ENCODE measurements at regions not wholly inside any gene's neighbourhood (a gene's known extent, or its start where the extent isn't known, plus 50 kb on each side); places are given as distances from the start of the nearest gene placed in this dataset.

DNA sequence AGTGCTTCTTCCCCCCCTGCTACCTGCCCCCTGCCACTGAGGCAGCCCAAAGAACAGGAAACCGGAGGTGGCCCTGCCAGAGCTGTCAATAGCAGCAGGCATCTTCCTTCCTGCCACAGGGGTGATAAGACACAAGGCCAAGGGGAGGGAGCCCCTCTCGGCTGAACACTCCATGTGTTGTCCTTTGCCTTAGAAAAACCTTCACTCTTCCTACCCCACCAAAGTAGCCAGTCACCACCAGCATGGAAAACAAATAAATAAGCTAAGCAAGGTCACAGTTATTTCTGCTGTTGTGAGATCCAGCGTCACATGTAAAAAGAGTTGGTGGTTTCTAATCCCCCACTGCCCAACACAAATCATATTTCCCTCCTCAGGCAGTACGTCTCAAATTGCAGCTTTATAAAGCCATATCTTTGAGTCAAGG lies 104.8 kb upstream of the DPT start (continued):
- TF ChIP-seq, protein P1, sequence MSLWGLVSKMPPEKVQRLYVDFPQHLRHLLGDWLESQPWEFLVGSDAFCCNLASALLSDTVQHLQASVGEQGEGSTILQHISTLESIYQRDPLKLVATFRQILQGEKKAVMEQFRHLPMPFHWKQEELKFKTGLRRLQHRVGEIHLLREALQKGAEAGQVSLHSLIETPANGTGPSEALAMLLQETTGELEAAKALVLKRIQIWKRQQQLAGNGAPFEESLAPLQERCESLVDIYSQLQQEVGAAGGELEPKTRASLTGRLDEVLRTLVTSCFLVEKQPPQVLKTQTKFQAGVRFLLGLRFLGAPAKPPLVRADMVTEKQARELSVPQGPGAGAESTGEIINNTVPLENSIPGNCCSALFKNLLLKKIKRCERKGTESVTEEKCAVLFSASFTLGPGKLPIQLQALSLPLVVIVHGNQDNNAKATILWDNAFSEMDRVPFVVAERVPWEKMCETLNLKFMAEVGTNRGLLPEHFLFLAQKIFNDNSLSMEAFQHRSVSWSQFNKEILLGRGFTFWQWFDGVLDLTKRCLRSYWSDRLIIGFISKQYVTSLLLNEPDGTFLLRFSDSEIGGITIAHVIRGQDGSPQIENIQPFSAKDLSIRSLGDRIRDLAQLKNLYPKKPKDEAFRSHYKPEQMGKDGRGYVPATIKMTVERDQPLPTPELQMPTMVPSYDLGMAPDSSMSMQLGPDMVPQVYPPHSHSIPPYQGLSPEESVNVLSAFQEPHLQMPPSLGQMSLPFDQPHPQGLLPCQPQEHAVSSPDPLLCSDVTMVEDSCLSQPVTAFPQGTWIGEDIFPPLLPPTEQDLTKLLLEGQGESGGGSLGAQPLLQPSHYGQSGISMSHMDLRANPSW (CRISPR knock-in tag; conservative IDR thresholded peaks at IDR 0.05; ENCODE audit: low read depth): no peak
- TF ChIP-seq NFE2L1 (CRISPR knock-in tag; IDR thresholded peaks at IDR 0.05): no peak
- TF ChIP-seq, protein P2, sequence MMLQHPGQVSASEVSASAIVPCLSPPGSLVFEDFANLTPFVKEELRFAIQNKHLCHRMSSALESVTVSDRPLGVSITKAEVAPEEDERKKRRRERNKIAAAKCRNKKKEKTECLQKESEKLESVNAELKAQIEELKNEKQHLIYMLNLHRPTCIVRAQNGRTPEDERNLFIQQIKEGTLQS (CRISPR knock-in tag; conservative IDR thresholded peaks at IDR 0.05): no peak
- no peak for TF ChIP-seq NFYB (CRISPR knock-in tag; conservative IDR thresholded peaks at IDR 0.05; ENCODE audit: low read depth)
- no peak for TF ChIP-seq ZNF317 (CRISPR knock-in tag; IDR thresholded peaks at IDR 0.05; ENCODE audit: borderline replicate concordance, low read depth)
- TF ChIP-seq, protein P3, sequence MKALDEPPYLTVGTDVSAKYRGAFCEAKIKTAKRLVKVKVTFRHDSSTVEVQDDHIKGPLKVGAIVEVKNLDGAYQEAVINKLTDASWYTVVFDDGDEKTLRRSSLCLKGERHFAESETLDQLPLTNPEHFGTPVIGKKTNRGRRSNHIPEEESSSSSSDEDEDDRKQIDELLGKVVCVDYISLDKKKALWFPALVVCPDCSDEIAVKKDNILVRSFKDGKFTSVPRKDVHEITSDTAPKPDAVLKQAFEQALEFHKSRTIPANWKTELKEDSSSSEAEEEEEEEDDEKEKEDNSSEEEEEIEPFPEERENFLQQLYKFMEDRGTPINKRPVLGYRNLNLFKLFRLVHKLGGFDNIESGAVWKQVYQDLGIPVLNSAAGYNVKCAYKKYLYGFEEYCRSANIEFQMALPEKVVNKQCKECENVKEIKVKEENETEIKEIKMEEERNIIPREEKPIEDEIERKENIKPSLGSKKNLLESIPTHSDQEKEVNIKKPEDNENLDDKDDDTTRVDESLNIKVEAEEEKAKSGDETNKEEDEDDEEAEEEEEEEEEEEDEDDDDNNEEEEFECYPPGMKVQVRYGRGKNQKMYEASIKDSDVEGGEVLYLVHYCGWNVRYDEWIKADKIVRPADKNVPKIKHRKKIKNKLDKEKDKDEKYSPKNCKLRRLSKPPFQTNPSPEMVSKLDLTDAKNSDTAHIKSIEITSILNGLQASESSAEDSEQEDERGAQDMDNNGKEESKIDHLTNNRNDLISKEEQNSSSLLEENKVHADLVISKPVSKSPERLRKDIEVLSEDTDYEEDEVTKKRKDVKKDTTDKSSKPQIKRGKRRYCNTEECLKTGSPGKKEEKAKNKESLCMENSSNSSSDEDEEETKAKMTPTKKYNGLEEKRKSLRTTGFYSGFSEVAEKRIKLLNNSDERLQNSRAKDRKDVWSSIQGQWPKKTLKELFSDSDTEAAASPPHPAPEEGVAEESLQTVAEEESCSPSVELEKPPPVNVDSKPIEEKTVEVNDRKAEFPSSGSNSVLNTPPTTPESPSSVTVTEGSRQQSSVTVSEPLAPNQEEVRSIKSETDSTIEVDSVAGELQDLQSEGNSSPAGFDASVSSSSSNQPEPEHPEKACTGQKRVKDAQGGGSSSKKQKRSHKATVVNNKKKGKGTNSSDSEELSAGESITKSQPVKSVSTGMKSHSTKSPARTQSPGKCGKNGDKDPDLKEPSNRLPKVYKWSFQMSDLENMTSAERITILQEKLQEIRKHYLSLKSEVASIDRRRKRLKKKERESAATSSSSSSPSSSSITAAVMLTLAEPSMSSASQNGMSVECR (CRISPR knock-in tag; IDR thresholded peaks at IDR 0.05; ENCODE audit: borderline replicate concordance): no peak
- no peak for TF ChIP-seq MYBL2 (CRISPR knock-in tag; IDR thresholded peaks at IDR 0.05)
- TF ChIP-seq, protein P4, sequence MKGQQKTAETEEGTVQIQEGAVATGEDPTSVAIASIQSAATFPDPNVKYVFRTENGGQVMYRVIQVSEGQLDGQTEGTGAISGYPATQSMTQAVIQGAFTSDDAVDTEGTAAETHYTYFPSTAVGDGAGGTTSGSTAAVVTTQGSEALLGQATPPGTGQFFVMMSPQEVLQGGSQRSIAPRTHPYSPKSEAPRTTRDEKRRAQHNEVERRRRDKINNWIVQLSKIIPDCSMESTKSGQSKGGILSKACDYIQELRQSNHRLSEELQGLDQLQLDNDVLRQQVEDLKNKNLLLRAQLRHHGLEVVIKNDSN (CRISPR knock-in tag; IDR thresholded peaks at IDR 0.05): no peak
- TF ChIP-seq, protein P5, sequence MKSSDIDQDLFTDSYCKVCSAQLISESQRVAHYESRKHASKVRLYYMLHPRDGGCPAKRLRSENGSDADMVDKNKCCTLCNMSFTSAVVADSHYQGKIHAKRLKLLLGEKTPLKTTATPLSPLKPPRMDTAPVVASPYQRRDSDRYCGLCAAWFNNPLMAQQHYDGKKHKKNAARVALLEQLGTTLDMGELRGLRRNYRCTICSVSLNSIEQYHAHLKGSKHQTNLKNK (CRISPR knock-in tag; IDR thresholded peaks at IDR 0.05): no peak
- no peak for TF ChIP-seq TP53 (CRISPR knock-in tag; IDR thresholded peaks at IDR 0.05)
- TF ChIP-seq MXD4 (CRISPR knock-in tag; IDR thresholded peaks at IDR 0.05; ENCODE audit: borderline replicate concordance): no peak

DNA sequence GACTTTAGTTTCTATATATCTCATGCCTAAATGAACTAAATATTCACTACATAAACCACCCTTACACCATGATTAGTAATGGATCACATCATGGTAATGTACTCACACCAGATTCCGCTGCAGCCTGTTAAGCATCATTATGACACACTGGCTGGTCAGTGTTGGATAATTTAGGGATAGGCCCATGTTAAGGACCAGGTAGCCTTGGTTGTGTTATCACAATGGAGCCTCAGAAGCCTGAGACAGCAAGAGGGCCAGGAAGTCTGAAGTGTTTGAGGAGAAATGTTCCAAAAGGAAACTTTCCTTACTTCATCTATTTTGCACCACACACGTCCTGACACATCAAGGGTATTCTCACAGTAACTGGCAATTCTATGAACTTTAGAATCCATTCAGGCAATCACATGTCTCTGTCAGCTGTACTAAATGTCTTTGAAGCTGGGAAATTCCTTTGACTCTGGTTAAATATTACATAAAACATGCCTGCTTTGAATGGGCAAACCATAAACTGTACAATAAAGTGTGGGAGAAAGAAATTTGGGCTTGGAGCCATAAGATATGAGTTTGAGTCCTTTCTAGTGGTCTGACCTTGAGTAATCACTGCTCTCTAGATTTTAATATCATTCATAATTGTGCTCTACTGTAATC lies 105.3 kb upstream of the DPT start:
- POLR2A ChIA-PET: no interaction called here
- Mint-ChIP-seq H3K4me3 (no peak overlapping the region), H3K27me3 (ENCODE audit: low read depth) (no peaks in the 10 kb centered on the region), H3K4me1 (peaks cover 26% of the 10 kb centered on the region), H3K36me3 (peaks cover 5% of the 10 kb centered on the region), H3K9me3 (peaks cover 16% of the 10 kb centered on the region), H3K27ac (no peak overlapping the region)
- no peak for DNase-seq (ENCODE audit: low spot score)
- CTCF ChIA-PET: no interaction called here
- TF ChIP-seq, protein P6, sequence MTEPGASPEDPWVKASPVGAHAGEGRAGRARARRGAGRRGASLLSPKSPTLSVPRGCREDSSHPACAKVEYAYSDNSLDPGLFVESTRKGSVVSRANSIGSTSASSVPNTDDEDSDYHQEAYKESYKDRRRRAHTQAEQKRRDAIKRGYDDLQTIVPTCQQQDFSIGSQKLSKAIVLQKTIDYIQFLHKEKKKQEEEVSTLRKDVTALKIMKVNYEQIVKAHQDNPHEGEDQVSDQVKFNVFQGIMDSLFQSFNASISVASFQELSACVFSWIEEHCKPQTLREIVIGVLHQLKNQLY (CRISPR knock-in tag; IDR thresholded peaks at IDR 0.05): no peak
- TF ChIP-seq, protein P5 (CRISPR knock-in tag; IDR thresholded peaks at IDR 0.05): no peak
- TF ChIP-seq, protein P7, sequence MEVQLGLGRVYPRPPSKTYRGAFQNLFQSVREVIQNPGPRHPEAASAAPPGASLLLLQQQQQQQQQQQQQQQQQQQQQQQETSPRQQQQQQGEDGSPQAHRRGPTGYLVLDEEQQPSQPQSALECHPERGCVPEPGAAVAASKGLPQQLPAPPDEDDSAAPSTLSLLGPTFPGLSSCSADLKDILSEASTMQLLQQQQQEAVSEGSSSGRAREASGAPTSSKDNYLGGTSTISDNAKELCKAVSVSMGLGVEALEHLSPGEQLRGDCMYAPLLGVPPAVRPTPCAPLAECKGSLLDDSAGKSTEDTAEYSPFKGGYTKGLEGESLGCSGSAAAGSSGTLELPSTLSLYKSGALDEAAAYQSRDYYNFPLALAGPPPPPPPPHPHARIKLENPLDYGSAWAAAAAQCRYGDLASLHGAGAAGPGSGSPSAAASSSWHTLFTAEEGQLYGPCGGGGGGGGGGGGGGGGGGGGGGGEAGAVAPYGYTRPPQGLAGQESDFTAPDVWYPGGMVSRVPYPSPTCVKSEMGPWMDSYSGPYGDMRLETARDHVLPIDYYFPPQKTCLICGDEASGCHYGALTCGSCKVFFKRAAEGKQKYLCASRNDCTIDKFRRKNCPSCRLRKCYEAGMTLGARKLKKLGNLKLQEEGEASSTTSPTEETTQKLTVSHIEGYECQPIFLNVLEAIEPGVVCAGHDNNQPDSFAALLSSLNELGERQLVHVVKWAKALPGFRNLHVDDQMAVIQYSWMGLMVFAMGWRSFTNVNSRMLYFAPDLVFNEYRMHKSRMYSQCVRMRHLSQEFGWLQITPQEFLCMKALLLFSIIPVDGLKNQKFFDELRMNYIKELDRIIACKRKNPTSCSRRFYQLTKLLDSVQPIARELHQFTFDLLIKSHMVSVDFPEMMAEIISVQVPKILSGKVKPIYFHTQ (CRISPR knock-in tag; IDR thresholded peaks at IDR 0.05): no peak
- no peak for TF ChIP-seq ZNF219 (CRISPR knock-in tag; IDR thresholded peaks at IDR 0.05; ENCODE audit: borderline replicate concordance)
- TF ChIP-seq MYBL2 (CRISPR knock-in tag; IDR thresholded peaks at IDR 0.05): no peak
- TF ChIP-seq NR3C1 (CRISPR knock-in tag; conservative IDR thresholded peaks at IDR 0.05; ENCODE audit: low read depth): no peak
- TF ChIP-seq IRF2 (CRISPR knock-in tag; IDR thresholded peaks at IDR 0.05; ENCODE audit: borderline replicate concordance, low read depth): no peak
- no peak for TF ChIP-seq ZBTB21 (CRISPR knock-in tag; IDR thresholded peaks at IDR 0.05; ENCODE audit: borderline replicate concordance)
- TF ChIP-seq SOX15 (CRISPR knock-in tag; IDR thresholded peaks at IDR 0.05): no peak
- TF ChIP-seq JUN (CRISPR knock-in tag; IDR thresholded peaks at IDR 0.05): no peak
- TF ChIP-seq NFYB (CRISPR knock-in tag; conservative IDR thresholded peaks at IDR 0.05; ENCODE audit: low read depth): no peak
- no peak for TF ChIP-seq MXD4 (CRISPR knock-in tag; IDR thresholded peaks at IDR 0.05; ENCODE audit: borderline replicate concordance)
- TF ChIP-seq, protein P8, sequence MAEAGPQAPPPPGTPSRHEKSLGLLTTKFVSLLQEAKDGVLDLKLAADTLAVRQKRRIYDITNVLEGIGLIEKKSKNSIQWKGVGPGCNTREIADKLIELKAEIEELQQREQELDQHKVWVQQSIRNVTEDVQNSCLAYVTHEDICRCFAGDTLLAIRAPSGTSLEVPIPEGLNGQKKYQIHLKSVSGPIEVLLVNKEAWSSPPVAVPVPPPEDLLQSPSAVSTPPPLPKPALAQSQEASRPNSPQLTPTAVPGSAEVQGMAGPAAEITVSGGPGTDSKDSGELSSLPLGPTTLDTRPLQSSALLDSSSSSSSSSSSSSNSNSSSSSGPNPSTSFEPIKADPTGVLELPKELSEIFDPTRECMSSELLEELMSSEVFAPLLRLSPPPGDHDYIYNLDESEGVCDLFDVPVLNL (CRISPR knock-in tag; IDR thresholded peaks at IDR 0.05; ENCODE audit: borderline replicate concordance, low read depth): no peak
- ATAC-seq: no peak; the same call in 1 of the 2 replicates
